AG04450 (cell line): ENCODE measurements at regions not wholly inside any gene's neighbourhood (a gene's known extent, or its start where the extent isn't known, plus 50 kb on each side); places are given as distances from the start of the nearest gene placed in this dataset.

Experiments
- CTCF ChIA-PET: fragments of 300-600, 350-600 bp; formaldehyde crosslinking; extraction: SDS; loops from one replicate; lab custom pipeline; 2022; ENCODE audit warnings: antibody characterized with exemption, inconsistent platforms; lab: Charles Lee
- POLR2A ChIA-PET: fragments of 350-600 bp; formaldehyde crosslinking; extraction: SDS; loops from one replicate; lab custom pipeline; 2021; ENCODE audit warnings: antibody characterized with exemption, inconsistent platforms; lab: Yijun Ruan, JAX
- DNase-seq: peaks from one replicate; pipeline ENCODE4 v3.0.0-alpha.2; 2011; ENCODE audit warnings: low read depth, low spot score
- H3K27ac ChIP-seq: one replicate; pipeline ENCODE4 v1.5.1; 2012; ENCODE audit warnings: low read depth, low read length, control low read depth
- H3K27me3 ChIP-seq: one replicate; pipeline ENCODE4 v1.6.0; 2012; ENCODE audit warnings: low read length; ENCODE audit not compliant: control insufficient read depth, insufficient read depth
- H3K4me3 ChIP-seq: 2 replicates; pipeline ENCODE4 v1.5.1; 2011; ENCODE audit warnings: mild to moderate bottlenecking, low read depth, low read length, control low read depth
- H3K9me3 ChIP-seq: 2 replicates; pipeline ENCODE4 v1.5.1; 2012; ENCODE audit warnings: low read length; ENCODE audit not compliant: control insufficient read depth, insufficient read depth
- CTCF ChIP-seq: IDR thresholded peaks from 2 replicates; pipeline ENCODE4 v1.5.1; 2011; ENCODE audit warnings: low read depth, low read length, control low read depth, inconsistent platforms

- POLR2A ChIA-PET = no interaction called here
- H3K4me3 ChIP-seq = no peak overlapping the region
- no peak for DNase-seq
- H3K27me3 ChIP-seq = no peaks in the 10 kb centered on the region
- peak overlapping the region; percentile 11 for H3K27ac ChIP-seq
- no peak for TF ChIP-seq CTCF
- CTCF ChIA-PET = interaction anchor here (1.1 kb wide), 1 partner anchor 208 kb away, joined by 3 read pairs; no protein-coding TSS in a partner anchor
- no peaks in the 10 kb centered on the region; the same call in 1 of the 2 replicates for H3K9me3 ChIP-seq
Observed at GRCh38 chr5:56479126-56479525, 246.0 kb upstream of the ANKRD55 start.

GRCh38 chr5:56478062-56478461 is 244.9 kb upstream of the ANKRD55 start:
- H3K27ac ChIP-seq = no peak overlapping the region
- H3K27me3 ChIP-seq = no peaks in the 10 kb centered on the region
- no peak overlapping the region for H3K4me3 ChIP-seq
- ChIA-PET POLR2A (no interaction called here), CTCF (no interaction called here)
- no peak for DNase-seq
- no peak for TF ChIP-seq CTCF
- no peaks in the 10 kb centered on the region; the same call in 1 of the 2 replicates for H3K9me3 ChIP-seq

GRCh38 chr5:56476487-56476856 is 243.3 kb upstream of the ANKRD55 start:
- no peak for DNase-seq
- no peaks in the 10 kb centered on the region for H3K27me3 ChIP-seq
- TF ChIP-seq CTCF = no peak
- POLR2A ChIA-PET = no interaction called here
- no peak overlapping the region for H3K4me3 ChIP-seq
- H3K27ac ChIP-seq = no peak overlapping the region
- CTCF ChIA-PET = interaction anchor here (1.0 to 1.2 kb wide), 2 partner anchors 9 to 206 kb away, joined by 3 read pairs; no protein-coding TSS in a partner anchor
- no peaks in the 10 kb centered on the region; the same call in 1 of the 2 replicates for H3K9me3 ChIP-seq

- no peak overlapping the region for H3K27ac ChIP-seq
- H3K27me3 ChIP-seq = no peaks in the 10 kb centered on the region
- no peak overlapping the region for H3K4me3 ChIP-seq
- CTCF ChIA-PET = interaction anchor here (0.6 to 1.2 kb wide), 3 partner anchors 9 to 205 kb away, joined by 3 read pairs; no protein-coding TSS in a partner anchor
- TF ChIP-seq CTCF = no peak
- POLR2A ChIA-PET = no interaction called here
- DNase-seq = no peak
- no peaks in the 10 kb centered on the region; the same call in 1 of the 2 replicates for H3K9me3 ChIP-seq
Observed at GRCh38 chr5:56475689-56476486, 242.8 kb upstream of the ANKRD55 start.

GRCh38 chr5:56471707-56472106 is 238.6 kb upstream of the ANKRD55 start:
- H3K4me3 ChIP-seq = no peak overlapping the region
- no peaks in the 10 kb centered on the region for H3K27me3 ChIP-seq
- ChIA-PET POLR2A (no interaction called here), CTCF (interaction anchor here (1.2 kb wide), 1 partner anchor 200 kb away, joined by 3 read pairs; no protein-coding TSS in a partner anchor)
- no peaks in the 10 kb centered on the region for H3K9me3 ChIP-seq
- TF ChIP-seq CTCF = no peak
- DNase-seq = no peak
- H3K27ac ChIP-seq = no peak overlapping the region
